ENCODE measurements at regions not wholly inside any gene's neighbourhood (a gene's known extent, or its start where the extent isn't known, plus 50 kb on each side); places are given as distances from the start of the nearest gene placed in this dataset.

DNA sequence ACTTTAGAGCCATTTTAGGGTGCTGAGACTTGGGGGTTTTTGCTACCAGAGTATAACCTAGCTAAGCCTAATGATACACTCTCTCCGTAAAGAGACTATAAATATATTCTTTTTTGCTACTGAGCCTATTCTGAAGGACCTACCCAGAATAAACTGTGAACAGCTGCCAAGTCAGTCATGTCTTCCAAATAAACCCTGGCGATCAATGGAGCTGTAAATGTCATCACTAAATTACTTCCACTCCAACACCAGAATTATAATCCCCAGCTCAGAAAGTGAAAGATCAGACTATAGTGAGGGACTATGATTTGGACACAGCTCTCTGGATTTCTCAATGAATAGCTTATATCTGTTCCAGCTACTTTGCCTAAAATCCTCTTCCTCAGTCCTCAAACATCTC is 178.9 kb downstream of the METTL4 start:
- Histone ChIP-seq H3K36me3 (ENCODE audit: insufficient read depth, low read length) (no peaks in the 10 kb centered on the region), H3K9me3 (ENCODE audit: low read depth, low read length) (no peaks in the 10 kb centered on the region), H3K27ac (ENCODE audit: low read depth, low read length) (no peak overlapping the region), H3K4me2 (ENCODE audit: insufficient read depth, low read length) (no peak overlapping the region), H3K4me3 (ENCODE audit: insufficient read depth, low read length) (no peak overlapping the region), H3K79me2 (ENCODE audit: insufficient read depth, low read length) (no peaks in the 10 kb centered on the region), H2AFZ (ENCODE audit: low read length) (no peak overlapping the region), H4K20me1 (ENCODE audit: insufficient read depth, low read length) (no peaks in the 10 kb centered on the region), H3K27me3 (ENCODE audit: insufficient read depth, low read length) (no peaks in the 10 kb centered on the region), H3K4me1 (ENCODE audit: insufficient read depth, low read length) (no peaks in the 10 kb centered on the region)
- TF ChIP-seq, protein P1, sequence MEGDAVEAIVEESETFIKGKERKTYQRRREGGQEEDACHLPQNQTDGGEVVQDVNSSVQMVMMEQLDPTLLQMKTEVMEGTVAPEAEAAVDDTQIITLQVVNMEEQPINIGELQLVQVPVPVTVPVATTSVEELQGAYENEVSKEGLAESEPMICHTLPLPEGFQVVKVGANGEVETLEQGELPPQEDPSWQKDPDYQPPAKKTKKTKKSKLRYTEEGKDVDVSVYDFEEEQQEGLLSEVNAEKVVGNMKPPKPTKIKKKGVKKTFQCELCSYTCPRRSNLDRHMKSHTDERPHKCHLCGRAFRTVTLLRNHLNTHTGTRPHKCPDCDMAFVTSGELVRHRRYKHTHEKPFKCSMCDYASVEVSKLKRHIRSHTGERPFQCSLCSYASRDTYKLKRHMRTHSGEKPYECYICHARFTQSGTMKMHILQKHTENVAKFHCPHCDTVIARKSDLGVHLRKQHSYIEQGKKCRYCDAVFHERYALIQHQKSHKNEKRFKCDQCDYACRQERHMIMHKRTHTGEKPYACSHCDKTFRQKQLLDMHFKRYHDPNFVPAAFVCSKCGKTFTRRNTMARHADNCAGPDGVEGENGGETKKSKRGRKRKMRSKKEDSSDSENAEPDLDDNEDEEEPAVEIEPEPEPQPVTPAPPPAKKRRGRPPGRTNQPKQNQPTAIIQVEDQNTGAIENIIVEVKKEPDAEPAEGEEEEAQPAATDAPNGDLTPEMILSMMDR (IDR thresholded peaks at IDR 0.05; ENCODE audit: extremely low read depth, low read depth, low read length) = no peak
- no peak for DNase-seq (ENCODE audit: insufficient read length, low spot score, missing footprints)

DNA sequence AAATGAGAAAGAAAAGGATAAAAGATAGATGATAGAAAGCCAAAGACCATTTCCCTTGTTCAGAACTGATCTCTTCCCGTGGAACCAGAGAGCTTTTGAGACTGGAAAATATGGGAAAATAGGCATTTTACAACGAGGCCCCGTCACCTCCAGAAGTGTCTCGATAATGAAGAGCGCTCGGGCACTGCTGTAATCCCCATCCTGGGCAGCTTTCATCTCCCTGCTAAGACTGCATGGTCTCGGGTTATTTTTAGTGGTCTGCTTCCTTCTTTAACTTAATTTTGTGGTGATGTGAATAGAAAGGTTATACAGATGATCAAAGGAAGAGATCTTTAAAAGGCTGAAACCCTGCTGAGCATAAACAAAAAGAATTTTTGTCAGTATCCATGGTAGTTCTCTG is 176.6 kb downstream of the METTL4 start:
- no peaks in the 10 kb centered on the region for H3K79me2 ChIP-seq (ENCODE audit: insufficient read depth, low read length)
- H4K20me1 ChIP-seq (ENCODE audit: insufficient read depth, low read length) = no peaks in the 10 kb centered on the region
- TF ChIP-seq, protein P1 (IDR thresholded peaks at IDR 0.05; ENCODE audit: extremely low read depth, low read depth, low read length) = no peak
- H3K27ac ChIP-seq (ENCODE audit: low read depth, low read length) = no peak overlapping the region
- no peaks in the 10 kb centered on the region for H3K9me3 ChIP-seq (ENCODE audit: low read depth, low read length)
- H3K4me1 ChIP-seq (ENCODE audit: insufficient read depth, low read length) = no peaks in the 10 kb centered on the region
- H3K36me3 ChIP-seq (ENCODE audit: insufficient read depth, low read length) = no peaks in the 10 kb centered on the region
- H3K4me3 ChIP-seq (ENCODE audit: insufficient read depth, low read length) = no peak overlapping the region
- H2AFZ ChIP-seq (ENCODE audit: low read length) = no peak overlapping the region
- H3K27me3 ChIP-seq (ENCODE audit: insufficient read depth, low read length) = no peaks in the 10 kb centered on the region
- no peak for DNase-seq (ENCODE audit: insufficient read length, low spot score, missing footprints)
- no peak overlapping the region for H3K4me2 ChIP-seq (ENCODE audit: insufficient read depth, low read length)

DNA sequence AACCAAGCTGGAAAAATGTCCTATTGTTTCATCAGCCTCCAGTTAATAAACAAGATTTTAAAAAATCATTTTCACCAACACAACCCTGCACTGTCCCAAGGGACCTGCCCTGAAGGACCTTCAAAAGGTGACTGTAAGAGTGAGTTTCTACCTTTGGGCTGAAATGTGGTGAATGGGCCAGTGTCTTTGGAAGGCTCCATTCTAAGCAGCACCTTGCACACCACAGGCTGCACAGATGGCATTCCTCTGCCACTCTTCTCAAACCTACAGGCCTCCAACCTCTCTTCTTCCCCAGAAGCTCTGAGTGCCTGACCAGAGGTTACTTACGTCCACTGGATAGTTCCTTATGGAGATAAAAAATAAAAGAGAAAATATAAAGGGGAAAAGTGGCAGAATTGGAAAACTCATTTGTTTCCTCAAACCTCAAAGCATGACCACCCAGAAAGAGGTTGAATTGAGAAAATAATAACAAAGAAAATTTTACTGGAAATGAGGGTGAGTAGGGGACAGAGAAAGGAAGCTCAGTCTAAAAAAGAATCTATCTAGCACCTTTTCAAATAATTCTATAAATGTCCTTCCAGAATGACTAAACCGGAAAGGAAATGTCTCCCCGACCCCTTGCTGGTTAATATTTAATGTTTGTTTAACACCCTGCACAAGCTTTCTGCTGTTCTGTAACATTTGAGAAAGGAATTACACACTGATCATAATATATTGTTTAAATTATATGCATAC is 175.7 kb downstream of the METTL4 start:
- Histone ChIP-seq H3K27ac (ENCODE audit: low read depth, low read length) (no peak overlapping the region), H3K36me3 (ENCODE audit: insufficient read depth, low read length) (no peaks in the 10 kb centered on the region), H2AFZ (ENCODE audit: low read length) (no peak overlapping the region), H3K27me3 (ENCODE audit: insufficient read depth, low read length) (no peaks in the 10 kb centered on the region), H4K20me1 (ENCODE audit: insufficient read depth, low read length) (no peaks in the 10 kb centered on the region), H3K79me2 (ENCODE audit: insufficient read depth, low read length) (no peaks in the 10 kb centered on the region), H3K9me3 (ENCODE audit: low read depth, low read length) (no peaks in the 10 kb centered on the region), H3K4me2 (ENCODE audit: insufficient read depth, low read length) (no peak overlapping the region), H3K4me3 (ENCODE audit: insufficient read depth, low read length) (no peak overlapping the region), H3K4me1 (ENCODE audit: insufficient read depth, low read length) (no peaks in the 10 kb centered on the region)
- TF ChIP-seq, protein P1 (IDR thresholded peaks at IDR 0.05; ENCODE audit: extremely low read depth, low read depth, low read length) = no peak
- no peak for DNase-seq (ENCODE audit: insufficient read length, low spot score, missing footprints)

DNA sequence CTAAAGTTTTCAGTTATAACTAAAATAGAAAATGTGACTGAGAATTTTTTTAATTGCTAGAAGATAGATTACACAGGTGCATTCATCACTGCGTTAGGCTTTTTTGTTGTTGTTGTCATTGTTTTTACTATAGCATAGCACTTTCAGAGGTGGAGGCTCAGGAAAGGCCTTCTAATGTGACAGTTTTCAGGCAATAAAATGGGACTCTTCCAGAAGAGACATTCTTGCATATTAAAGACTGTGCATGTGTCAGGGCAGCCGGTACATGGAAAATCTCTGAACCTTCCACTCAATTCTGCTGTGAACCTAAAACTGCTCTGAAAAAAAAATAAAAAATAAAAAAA is 175.2 kb downstream of the METTL4 start:
- H3K79me2 ChIP-seq (ENCODE audit: insufficient read depth, low read length) = no peaks in the 10 kb centered on the region
- no peaks in the 10 kb centered on the region for H4K20me1 ChIP-seq (ENCODE audit: insufficient read depth, low read length)
- no peak overlapping the region for H3K27ac ChIP-seq (ENCODE audit: low read depth, low read length)
- DNase-seq (ENCODE audit: insufficient read length, low spot score, missing footprints) = no peak
- H3K4me1 ChIP-seq (ENCODE audit: insufficient read depth, low read length) = no peaks in the 10 kb centered on the region
- H3K36me3 ChIP-seq (ENCODE audit: insufficient read depth, low read length) = no peaks in the 10 kb centered on the region
- no peak overlapping the region for H2AFZ ChIP-seq (ENCODE audit: low read length)
- H3K9me3 ChIP-seq (ENCODE audit: low read depth, low read length) = no peaks in the 10 kb centered on the region
- no peaks in the 10 kb centered on the region for H3K27me3 ChIP-seq (ENCODE audit: insufficient read depth, low read length)
- H3K4me3 ChIP-seq (ENCODE audit: insufficient read depth, low read length) = no peak overlapping the region
- H3K4me2 ChIP-seq (ENCODE audit: insufficient read depth, low read length) = no peak overlapping the region
- TF ChIP-seq, protein P1 (IDR thresholded peaks at IDR 0.05; ENCODE audit: extremely low read depth, low read depth, low read length) = no peak

Measured in osteoblast (primary cell).